Pons (tissue), 1 donor: ENCODE measurements at regions not wholly inside any gene's neighbourhood (a gene's known extent, or its start where the extent isn't known, plus 50 kb on each side); places are given as distances from the start of the nearest gene placed in this dataset.

Experiments used
- DNase-seq: peaks from one replicate; pipeline ENCODE4 v3.0.0-alpha.2; 2016; ENCODE audit warnings: low spot score

- peak; percentile 26 for DNase-seq
Measured at GRCh38 chrX:10047631-10048030, 80.5 kb downstream of the CLDN34 start.

GRCh38 chrX:10048076-10048475 is 80.9 kb downstream of the CLDN34 start:
- DNase-seq = no peak

GRCh38 chrX:10048707-10049106 is 81.5 kb downstream of the CLDN34 start:
- DNase-seq = no peak

- peak; percentile 12 for DNase-seq
Measured at GRCh38 chrX:10049236-10049635, 82.1 kb downstream of the CLDN34 start.

- DNase-seq = no peak
Measured at GRCh38 chrX:10050481-10050880, 83.3 kb downstream of the CLDN34 start.

- DNase-seq = no peak
Measured at GRCh38 chrX:10051866-10052480, 84.8 kb downstream of the CLDN34 start.

- DNase-seq = peak; percentile 87
Measured at GRCh38 chrX:10052906-10053625, 85.9 kb downstream of the CLDN34 start.

GRCh38 chrX:10054396-10054795 is 87.2 kb downstream of the CLDN34 start:
- DNase-seq = no peak

GRCh38 chrX:10055430-10055829 is 88.3 kb downstream of the CLDN34 start:
- DNase-seq = no peak

GRCh38 chrX:10062352-10062751 is 94.4 kb upstream of the CLCN4 start:
- DNase-seq = no peak

GRCh38 chrX:10062980-10063379 is 93.8 kb upstream of the CLCN4 start:
- DNase-seq = no peak

GRCh38 chrX:10064736-10065135 is 92.0 kb upstream of the CLCN4 start:
- DNase-seq = no peak

- no peak for DNase-seq
Measured at GRCh38 chrX:10070714-10071436, 85.9 kb upstream of the CLCN4 start.

- no peak for DNase-seq
Measured at GRCh38 chrX:10071451-10072144, 85.2 kb upstream of the CLCN4 start.

GRCh38 chrX:10072786-10073568 is 83.8 kb upstream of the CLCN4 start:
- peak; percentile 87 for DNase-seq

GRCh38 chrX:10073671-10074070 is 83.1 kb upstream of the CLCN4 start:
- DNase-seq = no peak

GRCh38 chrX:10074241-10074941 is 82.4 kb upstream of the CLCN4 start:
- DNase-seq = no peak

- no peak for DNase-seq
Measured at GRCh38 chrX:10076765-10077164, 80.0 kb upstream of the CLCN4 start.

- no peak for DNase-seq
Measured at GRCh38 chrX:10077425-10078188, 79.2 kb upstream of the CLCN4 start.

- DNase-seq = no peak
Measured at GRCh38 chrX:10078266-10078665, 78.5 kb upstream of the CLCN4 start.
